ENCODE measurements at regions not wholly inside any gene's neighbourhood (a gene's known extent, or its start where the extent isn't known, plus 50 kb on each side); places are given as distances from the start of the nearest gene placed in this dataset.
"Not testable (repeated sequence)": the region's sequence is repeated elsewhere in the genome, so short reads cannot be mapped to it uniquely, and the experiment has no call there.

DNA sequence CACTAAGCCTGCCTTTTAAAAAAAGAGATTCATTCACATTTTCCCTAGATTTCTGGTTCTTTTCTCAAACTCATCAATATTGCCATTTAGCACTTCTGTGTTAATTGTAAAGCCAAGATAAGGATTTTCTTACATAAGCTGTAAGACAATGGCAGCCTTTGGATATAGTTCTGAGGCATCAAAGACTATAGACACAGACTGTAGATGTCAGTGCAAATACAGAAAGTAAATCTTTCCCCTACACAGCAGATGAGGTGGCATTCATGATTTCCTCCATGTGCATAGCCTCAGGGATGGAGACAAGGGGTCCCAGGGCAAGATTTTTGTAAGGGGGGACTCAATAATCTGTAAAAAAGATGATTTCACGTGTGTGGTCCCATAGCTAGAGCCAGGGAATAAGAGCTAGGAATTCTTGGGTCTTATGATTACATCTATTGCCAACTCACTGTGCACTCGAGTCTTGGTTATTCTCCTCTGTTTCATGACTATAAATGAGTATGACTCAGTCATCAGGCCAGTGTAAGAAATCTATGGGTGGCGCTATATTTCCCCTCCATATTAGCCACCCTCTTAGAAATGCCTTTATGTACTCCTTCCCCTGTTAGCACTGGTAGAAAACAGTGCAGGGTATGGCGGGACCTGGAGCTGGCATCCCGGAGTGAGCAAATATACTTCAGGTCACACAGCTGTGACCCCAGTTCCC is 207.5 kb downstream of the EXOC5 start:
- no peak for DNase-seq (ENCODE audit: low spot score)

DNA sequence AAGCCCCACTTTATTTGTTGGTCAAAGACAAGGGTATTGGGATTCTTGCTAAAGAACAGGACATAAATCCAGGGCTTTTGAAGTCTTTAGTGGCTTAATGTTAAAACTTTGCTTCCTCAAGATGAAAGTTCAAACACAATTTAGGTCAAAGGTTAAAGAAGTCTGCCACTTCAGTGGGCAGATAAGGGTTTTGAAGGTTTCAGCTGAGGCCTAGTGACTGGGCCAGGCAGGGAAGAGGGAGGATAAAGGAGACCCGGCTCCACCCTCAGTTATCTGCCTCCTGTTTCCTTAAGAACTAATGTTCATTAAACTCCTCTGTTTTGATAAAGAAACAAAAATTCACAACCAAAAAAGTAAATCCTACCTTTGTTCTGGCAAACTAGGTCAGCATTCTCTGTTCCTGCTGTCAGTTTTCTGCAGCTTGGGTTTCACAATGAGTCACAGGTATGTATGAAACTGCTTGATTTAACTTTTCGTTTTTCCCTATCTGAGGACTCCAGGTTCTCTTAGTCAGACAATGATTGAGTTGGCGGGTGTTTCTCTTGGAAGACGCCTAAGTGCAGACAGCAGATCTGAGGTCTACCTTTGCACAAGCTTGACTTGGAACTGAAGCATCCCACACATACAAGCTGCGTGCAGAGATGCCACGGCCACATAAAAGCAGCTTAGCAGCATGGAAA is 208.3 kb downstream of the EXOC5 start:
- no peak for DNase-seq (ENCODE audit: low spot score)

DNA sequence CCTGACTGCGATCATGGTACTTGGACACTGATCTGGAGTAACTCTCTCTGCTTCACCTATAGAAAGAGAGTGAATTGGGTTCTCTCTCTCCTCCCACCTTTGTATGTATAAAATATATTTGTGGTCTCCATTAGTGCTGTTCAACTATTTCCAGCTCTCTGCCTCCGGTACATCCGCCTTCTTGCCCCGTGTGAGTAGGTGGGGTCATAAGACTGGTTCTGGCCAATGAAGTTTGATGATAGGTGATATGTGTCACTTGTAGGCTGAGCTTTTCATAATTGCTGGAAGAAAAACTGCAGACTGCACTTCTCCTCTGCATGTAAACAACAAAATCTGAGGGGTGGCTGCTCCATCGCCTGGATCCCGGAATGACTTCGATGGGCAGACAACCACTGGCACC is 210.4 kb downstream of the EXOC5 start:
- DNase-seq (ENCODE audit: low spot score): no peak

DNA sequence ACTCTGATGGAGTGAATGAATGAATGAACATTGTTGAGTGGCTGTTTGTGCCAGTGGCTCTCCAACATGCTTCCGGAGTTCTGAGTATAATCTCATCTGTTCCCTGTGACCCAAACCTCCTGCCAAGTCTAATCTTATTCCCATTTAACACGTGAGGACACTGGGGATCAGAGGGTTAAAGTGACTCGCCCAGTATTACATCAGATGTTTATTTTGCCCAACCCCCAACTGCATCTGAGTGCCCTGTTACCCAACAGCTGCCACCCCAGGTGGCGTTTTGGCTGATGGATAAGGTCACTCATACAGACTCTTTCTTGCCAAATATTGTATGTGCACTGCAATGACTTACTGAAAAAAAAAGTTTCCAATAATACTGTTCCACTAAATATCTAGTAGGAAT is 210.9 kb downstream of the EXOC5 start:
- no peak for DNase-seq (ENCODE audit: low spot score)

DNA sequence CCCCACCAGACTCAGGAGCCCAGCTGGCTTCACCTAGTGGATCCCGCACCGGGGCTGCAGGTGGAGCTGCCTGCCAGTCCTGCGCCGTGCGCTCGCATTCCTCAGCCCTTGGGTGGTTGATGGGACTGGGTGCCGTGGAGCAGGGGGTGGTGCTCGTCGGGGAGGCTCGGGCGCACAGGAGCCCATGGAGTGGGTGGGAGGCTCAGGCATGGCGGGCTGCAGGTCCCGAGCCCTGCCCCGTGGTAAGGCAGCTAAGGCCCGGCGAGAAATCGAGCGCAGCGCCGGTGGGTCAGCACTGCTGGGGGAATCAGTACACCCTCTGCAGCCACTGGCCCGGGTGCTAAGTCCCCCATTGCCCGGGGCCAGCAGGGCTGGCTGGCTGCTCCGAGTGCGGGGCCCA is 212.2 kb downstream of the EXOC5 start:
- not testable (repeated sequence) for DNase-seq (ENCODE audit: low spot score)

DNA sequence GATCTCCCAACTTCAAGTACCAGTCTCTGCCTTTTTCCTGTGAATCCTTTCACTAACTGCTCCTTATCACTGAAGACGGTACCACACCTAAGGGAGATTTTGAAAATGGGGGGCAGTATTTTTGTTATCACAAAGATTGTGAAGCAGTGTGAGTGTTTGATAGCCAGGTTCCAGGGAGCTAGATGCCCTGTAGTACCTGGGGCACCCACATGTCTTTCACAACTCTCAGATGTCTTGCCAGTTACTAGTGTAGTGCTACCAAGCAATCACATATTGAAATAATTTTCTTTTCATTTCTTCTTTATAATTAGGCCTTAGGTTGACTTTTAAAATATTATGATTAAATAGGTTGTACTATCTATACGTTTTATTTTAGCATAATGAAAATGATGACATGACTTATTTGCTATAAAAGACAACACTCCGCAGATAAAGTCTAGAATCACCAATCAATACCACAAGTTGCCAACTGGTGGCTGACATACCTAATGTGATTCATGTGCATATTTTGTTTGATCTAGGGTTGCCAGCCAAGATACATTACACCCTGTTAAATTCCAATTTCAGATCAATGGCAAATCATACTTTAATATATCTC is 215.9 kb downstream of the EXOC5 start:
- DNase-seq (ENCODE audit: low spot score): no peak

DNA sequence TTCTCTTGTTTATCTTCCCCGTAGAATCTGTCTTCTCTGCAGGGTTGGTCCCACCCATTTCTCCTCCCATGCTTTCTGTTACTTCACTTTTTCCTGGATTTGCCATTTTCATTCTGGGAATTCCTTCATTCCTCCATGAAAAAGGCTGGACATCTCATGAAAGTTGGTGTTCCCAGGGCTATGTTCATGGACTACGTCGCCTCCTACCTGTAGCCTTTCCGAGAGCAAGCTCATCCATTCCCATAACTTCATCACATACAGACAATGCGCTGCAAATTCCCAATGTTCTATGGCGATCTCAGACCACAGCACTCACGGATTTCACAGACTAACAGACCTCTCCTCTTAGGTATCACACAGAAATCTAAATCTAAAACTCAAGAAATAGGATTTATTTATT is 217.1 kb downstream of the EXOC5 start:
- no peak for DNase-seq (ENCODE audit: low spot score)

DNA sequence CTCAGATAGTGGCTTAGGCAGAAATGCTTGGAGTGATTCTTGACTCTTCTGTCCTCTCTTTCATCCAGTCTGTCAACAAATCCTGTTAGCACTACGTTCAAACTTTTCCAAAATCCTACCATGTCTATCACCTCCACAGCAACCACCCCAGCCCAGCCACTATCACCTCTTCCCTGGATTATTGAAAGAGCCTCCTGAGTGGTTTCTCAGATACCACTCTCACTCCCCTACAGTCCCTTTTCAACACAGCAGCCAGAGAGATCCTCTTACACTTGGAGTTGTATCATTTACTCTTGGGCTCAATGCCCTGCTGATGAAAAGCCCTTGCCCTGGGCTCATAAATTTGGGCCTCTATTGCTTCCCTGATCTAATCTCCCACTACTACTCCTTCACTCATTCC is 218.9 kb downstream of the EXOC5 start:
- no peak for DNase-seq (ENCODE audit: low spot score)

DNA sequence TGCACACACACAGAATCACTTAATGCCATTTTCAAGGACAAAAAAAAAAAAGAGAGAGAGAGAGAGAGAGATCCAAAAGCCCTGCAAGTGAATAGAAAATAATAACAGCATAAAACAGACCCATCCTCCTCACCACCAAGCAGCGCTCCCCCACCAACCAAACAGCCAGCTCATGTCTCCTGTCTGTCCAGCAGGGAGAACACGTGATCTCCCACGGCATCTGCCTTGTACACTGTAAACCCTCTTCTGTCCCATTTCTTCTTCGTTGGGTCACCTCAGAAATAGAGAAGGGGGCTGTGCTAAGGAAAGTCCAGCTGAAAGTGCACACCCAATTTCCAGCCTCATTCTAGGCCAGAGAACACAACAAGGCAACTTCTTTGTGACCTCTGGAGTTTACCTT is 222.5 kb downstream of the EXOC5 start:
- no peak for DNase-seq (ENCODE audit: low spot score)

DNA sequence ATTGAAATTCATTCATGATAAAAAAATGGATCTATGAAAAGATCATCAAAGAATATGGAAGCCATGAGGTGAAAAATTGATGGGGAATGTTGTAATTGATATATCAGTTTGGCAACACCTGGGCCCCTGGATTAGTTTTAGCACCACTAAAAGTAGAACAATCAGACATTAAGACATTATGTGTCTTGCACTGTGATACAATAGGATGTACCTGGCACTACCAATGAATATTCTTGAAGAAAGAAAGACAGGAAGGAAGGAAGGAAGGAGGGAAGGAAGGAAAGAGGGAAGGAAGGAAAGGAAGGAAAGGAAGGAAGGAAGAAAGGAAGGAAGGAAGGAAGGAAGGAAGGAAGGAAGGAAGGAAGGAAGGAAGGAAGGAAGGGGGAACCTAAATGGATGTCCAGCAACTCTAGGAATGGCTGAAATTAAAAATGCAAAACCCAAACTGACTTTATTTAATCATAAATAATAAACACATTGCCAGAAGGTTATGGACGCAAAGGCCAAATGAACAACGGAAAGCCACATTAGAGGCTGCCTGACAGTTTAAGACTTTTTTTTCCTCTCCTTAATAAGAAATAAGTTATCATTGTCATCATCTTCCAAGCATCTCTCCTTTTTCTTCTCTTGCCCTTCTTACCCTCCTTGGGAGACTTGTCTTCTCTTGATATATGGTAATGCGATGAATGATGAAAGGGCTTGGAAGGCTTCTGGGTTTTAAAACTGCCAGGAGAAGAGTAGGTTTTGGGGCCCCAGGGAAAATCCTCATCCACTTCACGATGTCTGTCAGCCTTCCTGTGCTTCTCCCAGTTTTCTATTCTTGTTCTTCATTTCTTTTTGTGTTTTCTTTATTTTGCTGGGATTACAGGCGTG is 224.4 kb downstream of the EXOC5 start:
- DNase-seq (ENCODE audit: low spot score): not testable (repeated sequence)

DNA sequence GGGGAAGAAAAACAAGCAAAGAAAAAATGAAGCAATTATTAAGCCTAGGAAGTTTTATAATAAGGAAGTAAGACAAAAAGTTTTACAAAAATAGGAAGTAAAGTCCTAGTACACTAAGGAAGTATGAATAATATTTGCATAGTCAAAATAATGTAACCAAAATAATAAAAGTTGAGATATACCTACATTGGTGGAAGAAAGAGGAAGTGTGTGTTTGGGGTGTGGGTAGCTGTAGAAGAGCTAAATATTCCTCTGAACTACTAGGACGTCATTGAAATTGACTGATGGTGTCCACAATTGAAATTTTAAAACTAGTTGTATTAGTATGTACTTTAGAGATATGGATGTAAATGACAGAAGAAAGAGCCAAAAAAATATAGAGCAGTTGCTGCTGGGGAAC is 228.4 kb upstream of the OTX2 start:
- no peak for DNase-seq (ENCODE audit: low spot score)

DNA sequence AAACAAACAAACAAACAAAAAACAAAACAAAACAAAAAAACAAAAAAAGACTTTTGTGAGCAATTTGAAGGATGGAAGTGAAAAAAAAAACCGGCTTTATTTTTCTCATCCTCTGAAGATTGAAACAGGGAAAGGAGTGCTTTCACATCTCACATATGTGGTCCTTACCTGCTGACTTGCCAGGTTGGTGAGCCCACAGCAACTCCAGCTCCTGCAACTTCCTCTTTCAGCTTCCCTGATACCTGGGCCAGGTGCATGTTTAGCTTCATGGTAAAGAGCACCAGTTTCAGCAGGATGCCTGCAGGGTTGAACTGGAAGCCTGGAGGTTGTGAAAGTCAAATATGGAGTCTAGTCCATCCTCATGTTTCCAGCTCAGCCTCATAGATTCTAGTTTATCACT is 221.2 kb upstream of the OTX2 start:
- DNase-seq (ENCODE audit: low spot score): no peak

DNA sequence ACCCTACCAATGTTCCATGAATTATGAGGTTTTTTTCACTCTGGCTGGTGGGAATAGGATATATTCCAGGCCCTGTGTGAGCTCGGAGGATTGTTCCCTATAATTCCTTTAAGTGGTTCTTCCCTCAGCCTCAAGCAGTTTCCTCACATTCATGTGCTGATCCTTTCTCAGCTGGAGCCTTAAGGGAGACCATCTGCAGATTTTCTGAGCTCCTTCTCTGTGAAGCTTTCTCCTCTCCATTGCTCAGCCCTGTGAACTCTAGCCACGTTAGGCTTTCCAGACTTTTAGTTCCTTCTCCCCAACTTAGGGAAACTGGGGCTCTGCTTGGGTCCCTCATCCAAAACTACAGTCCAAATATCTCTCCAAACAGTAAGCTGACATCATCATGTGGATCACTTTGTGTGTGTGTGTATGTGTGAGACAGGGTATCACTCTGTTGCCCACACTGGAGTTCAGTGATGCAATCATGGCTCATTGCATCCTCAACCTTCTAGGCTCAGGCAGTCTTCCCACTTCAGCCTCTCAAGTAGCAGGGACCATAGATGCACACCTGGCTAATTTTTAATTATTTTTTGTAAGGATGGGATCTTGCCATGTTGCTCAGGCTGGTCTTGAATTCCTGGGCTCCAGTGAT is 219.5 kb upstream of the OTX2 start:
- no peak for DNase-seq (ENCODE audit: low spot score)

DNA sequence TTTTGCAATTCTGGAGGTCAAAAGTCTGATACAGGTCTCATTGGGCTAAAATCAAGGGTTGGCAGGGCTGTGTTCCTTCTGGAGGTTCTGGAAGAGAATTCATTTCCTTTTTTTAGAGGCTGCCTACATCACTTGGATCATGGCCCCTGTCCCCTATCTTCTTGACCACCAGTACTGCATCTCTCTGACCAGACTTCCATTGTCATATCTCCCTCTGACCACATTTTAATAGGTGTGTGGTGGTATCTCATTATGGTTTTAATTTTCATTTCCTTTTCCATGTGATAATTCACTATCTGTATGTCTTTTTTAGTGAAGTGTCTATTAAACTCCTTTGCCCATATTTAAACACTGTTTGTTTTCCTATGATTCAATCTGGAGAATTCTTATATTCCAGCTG is 215.2 kb upstream of the OTX2 start:
- no peak for DNase-seq (ENCODE audit: low spot score)

DNA sequence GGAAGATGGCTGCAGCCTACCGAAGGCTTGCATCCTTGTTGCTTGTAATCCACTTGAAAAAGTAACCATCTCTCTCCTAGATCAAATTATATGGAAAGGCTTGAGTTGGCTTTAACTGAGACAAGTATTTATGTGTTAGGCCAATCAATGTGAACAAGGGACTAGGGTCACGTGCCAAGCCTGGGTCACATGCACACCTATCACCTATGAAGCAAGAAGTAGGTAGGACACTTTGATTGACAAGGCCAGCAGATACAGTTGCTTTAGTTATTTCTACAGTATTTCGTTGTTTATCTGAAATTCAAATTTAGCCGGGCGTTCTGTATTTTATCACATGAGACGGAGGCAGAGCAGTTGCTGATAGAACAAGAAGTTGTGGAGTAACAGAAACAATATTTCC is 212.3 kb upstream of the OTX2 start:
- DNase-seq (ENCODE audit: low spot score): no peak

DNA sequence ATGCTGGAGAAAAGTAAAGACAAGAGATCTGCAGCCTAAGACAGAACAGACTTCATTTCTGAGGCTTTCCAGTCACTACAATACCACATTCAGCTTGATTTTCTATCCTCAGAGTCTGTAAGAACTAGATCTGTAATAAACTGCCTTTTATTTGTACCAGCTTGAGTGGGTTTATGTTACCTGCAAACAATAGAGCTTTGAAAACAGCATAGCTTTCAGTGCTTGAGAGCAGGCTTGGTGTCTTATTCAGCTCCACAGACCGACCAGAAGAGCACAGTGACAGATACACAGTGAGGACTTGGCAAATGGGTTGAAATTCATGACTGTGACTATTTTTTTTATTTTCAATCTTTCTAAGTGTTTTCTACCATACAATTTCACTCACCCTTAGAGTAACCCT is 207.8 kb upstream of the OTX2 start:
- DNase-seq (ENCODE audit: low spot score): no peak

DNA sequence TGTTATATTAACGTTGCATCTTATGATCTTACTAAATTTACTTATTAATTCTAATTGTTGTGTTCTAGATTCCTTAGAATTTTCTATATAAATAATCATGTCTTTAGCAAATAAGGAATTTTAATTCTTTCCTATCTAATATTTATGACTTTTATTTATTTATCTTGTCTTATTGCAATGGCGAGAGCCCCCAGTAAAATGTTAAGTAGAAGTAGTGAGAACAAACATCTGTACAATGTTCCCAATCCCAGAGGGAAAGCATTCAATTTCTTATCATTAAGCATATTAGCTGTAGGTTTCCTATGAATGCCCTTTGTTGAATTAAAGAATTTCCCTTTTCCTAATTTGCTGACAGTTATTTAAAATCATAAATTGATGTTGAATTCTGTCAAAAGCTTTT is 203.7 kb upstream of the OTX2 start:
- DNase-seq (ENCODE audit: low spot score): no peak

DNA sequence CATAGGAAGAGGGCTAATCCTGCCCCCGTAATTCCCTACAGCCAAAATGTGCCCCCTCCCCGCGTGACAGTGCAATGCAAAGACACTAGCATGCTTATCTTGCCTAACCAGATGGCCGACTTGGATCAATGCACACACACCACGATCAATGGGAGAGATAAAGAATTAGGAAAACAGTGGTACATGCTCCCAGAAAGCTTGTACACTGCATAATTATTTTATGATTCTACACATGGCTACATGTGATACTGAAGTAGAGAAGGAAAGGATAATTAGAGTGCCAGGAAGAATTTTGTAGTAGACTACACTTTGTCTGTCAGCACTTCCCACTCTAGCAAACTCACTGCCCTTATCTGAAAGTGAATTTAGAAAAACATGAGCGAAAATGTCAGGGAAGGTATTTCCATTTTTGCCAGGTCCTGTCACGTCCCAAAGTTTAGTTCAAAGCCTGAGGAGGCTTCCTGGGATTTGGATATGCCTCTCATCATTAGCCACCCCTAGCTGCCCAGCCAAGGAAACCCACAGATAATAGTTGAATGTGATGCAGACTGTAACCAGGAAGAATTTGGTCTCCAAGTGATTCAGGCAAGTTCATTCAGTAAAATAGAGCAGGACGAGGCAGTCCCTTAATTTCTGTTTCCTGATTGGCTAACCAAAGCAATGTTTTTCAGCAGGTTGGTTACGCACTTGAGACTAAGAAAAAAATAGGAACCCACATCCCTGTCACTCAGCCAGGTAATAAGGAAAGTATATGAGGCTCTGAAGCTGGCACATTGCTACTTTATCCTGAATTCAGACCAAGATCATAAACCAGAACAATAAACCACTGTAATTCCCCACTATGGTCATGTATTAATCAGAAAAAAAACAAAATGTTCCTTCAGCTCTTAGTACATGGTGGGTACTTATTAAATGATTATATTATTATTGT is 199.6 kb upstream of the OTX2 start:
- DNase-seq (ENCODE audit: low spot score): no peak

DNA sequence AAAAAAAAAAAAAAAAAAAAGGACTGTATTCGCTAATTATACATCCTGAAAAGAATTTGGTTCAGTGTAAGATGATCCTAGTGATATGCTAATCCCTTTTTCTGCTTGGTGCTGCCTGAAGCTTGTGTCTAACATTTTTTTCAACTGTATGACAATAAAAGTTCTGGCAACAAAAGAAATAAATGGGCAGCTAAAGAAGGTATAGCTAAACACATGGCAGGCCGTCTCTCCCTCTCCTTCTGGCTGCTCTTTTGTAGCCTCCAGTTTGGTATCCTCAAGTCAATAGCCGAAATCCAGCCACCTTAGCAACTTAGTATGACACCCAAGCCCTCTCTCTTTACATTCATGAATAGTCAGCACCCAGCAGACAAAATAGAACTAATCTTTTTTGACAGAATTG is 198.3 kb upstream of the OTX2 start:
- no peak for DNase-seq (ENCODE audit: low spot score)

DNA sequence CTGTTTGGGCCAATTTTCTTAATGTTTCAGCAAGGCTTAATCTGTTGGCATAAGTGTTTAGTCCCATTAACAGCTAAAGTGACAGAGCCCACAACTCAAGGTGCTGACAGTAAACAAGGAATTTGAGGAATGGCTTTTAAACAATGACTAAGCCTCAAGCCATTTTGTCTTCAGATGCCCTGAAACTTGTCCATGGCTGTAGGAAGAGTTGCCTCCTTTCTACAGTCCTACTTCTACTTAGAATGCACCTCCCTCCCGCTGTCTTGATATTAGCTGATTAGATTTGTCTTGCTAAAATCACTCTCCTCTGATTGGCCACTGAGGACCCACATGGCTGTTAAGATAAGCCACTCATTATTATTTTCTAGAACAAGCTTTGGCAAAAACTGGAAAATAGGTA is 188.4 kb upstream of the OTX2 start:
- no peak for DNase-seq (ENCODE audit: low spot score)

DNA sequence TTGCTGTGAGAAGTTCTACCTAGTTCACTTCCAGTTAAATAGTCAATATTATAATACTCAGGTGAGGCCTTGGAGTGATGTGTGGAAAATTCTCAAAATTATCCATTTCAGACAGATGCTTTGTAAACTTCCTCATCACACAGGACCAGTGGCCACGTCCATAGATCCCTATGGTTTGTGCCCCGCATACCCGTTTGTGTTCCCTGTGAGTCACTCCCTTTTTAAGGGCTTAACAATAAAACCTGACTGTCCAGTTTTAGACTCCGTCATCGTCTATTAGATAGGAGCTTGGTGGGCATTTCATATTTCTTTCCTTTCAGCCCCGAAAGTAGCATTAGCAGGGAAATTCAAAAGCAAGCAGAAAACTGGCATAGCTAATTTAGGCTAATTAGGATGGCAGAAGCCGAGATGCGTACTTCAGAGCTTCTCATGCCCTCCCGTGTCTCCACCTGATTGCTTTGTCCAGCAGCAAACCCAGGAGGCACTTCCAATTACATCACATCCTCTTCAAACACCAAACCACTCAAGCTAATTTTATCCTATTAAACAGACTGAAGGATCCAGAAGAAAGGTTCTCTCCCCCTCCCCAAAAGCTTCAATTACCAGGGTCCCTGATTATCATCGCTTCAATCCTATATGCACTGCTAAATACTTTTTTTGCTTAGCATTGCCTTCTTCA is 186.6 kb upstream of the OTX2 start:
- DNase-seq (ENCODE audit: low spot score): no peak
